ENCODE measurements at regions not wholly inside any gene's neighbourhood (a gene's known extent, or its start where the extent isn't known, plus 50 kb on each side); places are given as distances from the start of the nearest gene placed in this dataset.

GRCh38 chr9:7478646-7479045 is 320.9 kb downstream of the DMAC1 start:
- Histone ChIP-seq H3K27ac (no peak overlapping the region), H3K9me3 (no peaks in the 10 kb centered on the region), H3K4me3 (no peak overlapping the region), H3K36me3 (no peaks in the 10 kb centered on the region), H3K4me1 (no peaks in the 10 kb centered on the region), H3K27me3 (no peaks in the 10 kb centered on the region)
- no peak for TF ChIP-seq EP300 (IDR thresholded peaks at IDR 0.05)
- no peak for TF ChIP-seq POLR2AphosphoS5 (IDR thresholded peaks at IDR 0.05)
- no peak for TF ChIP-seq CTCF (IDR thresholded peaks at IDR 0.05)
- no peak for TF ChIP-seq POLR2A (IDR thresholded peaks at IDR 0.05)
- no peak for DNase-seq
- no peak for ATAC-seq (ENCODE audit: low FRiP score in 2 of 2)
- WGBS, 2 donors = 65 to 70% methylated on average over 2 of the region's 2 CpGs

- no peak overlapping the region for H3K27ac ChIP-seq
- 70 to 75% methylated on average over 2 of the region's 2 CpGs for WGBS, 2 donors
- ATAC-seq (ENCODE audit: low FRiP score in 2 of 2) (no peak), DNase-seq (no peak)
- H3K36me3 ChIP-seq = no peaks in the 10 kb centered on the region
- TF ChIP-seq EP300 (IDR thresholded peaks at IDR 0.05) (no peak), POLR2AphosphoS5 (IDR thresholded peaks at IDR 0.05) (no peak), CTCF (IDR thresholded peaks at IDR 0.05) (no peak), POLR2A (IDR thresholded peaks at IDR 0.05) (no peak)
- H3K4me3 ChIP-seq = no peak overlapping the region
- H3K4me1 ChIP-seq = no peaks in the 10 kb centered on the region
- no peaks in the 10 kb centered on the region for H3K9me3 ChIP-seq
- no peaks in the 10 kb centered on the region for H3K27me3 ChIP-seq
Observed at GRCh38 chr9:7467186-7467585, 332.4 kb downstream of the DMAC1 start.

- WGBS, 2 donors = 85 to 90% methylated on average over 4 of the region's 4 CpGs
- no peaks in the 10 kb centered on the region for H3K4me1 ChIP-seq
- H3K27ac ChIP-seq = no peak overlapping the region
- TF ChIP-seq POLR2A (IDR thresholded peaks at IDR 0.05) (no peak), POLR2AphosphoS5 (IDR thresholded peaks at IDR 0.05) (no peak), CTCF (IDR thresholded peaks at IDR 0.05) (no peak), EP300 (IDR thresholded peaks at IDR 0.05) (no peak)
- no peaks in the 10 kb centered on the region for H3K9me3 ChIP-seq
- H3K4me3 ChIP-seq = no peak overlapping the region
- DNase-seq (no peak), ATAC-seq (ENCODE audit: low FRiP score in 2 of 2) (no peak)
- H3K27me3 ChIP-seq = no peaks in the 10 kb centered on the region
- no peaks in the 10 kb centered on the region for H3K36me3 ChIP-seq
Observed at GRCh38 chr9:7461791-7462190, 337.8 kb downstream of the DMAC1 start.

GRCh38 chr9:7456793-7457530 is 342.6 kb downstream of the DMAC1 start:
- no peak for TF ChIP-seq POLR2A (IDR thresholded peaks at IDR 0.05)
- TF ChIP-seq POLR2AphosphoS5 (IDR thresholded peaks at IDR 0.05) = no peak
- no peak for TF ChIP-seq EP300 (IDR thresholded peaks at IDR 0.05)
- TF ChIP-seq CTCF (IDR thresholded peaks at IDR 0.05) = no peak
- Histone ChIP-seq H3K4me1 (no peaks in the 10 kb centered on the region), H3K9me3 (no peaks in the 10 kb centered on the region), H3K36me3 (no peaks in the 10 kb centered on the region), H3K27me3 (no peaks in the 10 kb centered on the region), H3K27ac (no peak overlapping the region), H3K4me3 (no peak overlapping the region)
- 54 to 81% methylated on average over 1 of the region's 1 CpG for WGBS, 2 donors
- DNase-seq (no peak), ATAC-seq (ENCODE audit: low FRiP score in 2 of 2) (no peak)

- DNase-seq (no peak), ATAC-seq (ENCODE audit: low FRiP score in 2 of 2) (no peak)
- no peak for TF ChIP-seq EP300 (IDR thresholded peaks at IDR 0.05)
- TF ChIP-seq POLR2A (IDR thresholded peaks at IDR 0.05) = no peak
- no peak for TF ChIP-seq CTCF (IDR thresholded peaks at IDR 0.05)
- TF ChIP-seq POLR2AphosphoS5 (IDR thresholded peaks at IDR 0.05) = no peak
- 61 to 67% methylated on average over 2 of the region's 2 CpGs for WGBS, 2 donors
- H3K4me3 ChIP-seq = no peak overlapping the region
- H3K36me3 ChIP-seq = no peaks in the 10 kb centered on the region
- no peaks in the 10 kb centered on the region for H3K27me3 ChIP-seq
- H3K9me3 ChIP-seq = no peaks in the 10 kb centered on the region
- no peaks in the 10 kb centered on the region for H3K4me1 ChIP-seq
- no peak overlapping the region for H3K27ac ChIP-seq
Observed at GRCh38 chr9:7456377-7456776, 343.2 kb downstream of the DMAC1 start.
